CD14-positive monocyte (primary cell): ENCODE measurements at regions not wholly inside any gene's neighbourhood (a gene's known extent, or its start where the extent isn't known, plus 50 kb on each side); places are given as distances from the start of the nearest gene placed in this dataset.

ENCODE experiments used
- DNase-seq, 3 donors: peaks; one replicate each; pipeline ENCODE4 v3.0.0-alpha.2; 2011 to 2022
- H2AFZ ChIP-seq: 2 replicates; pipeline ENCODE4 v1.6.0; 2012; ENCODE audit warnings: mild to moderate bottlenecking, low read depth, low read length, inconsistent platforms; ENCODE audit not compliant: insufficient read depth, poor library complexity, severe bottlenecking
- H3K27ac ChIP-seq, 2 donors: 1 replicate in 1 of 2; 2 replicates in 1 of 2; pipeline ENCODE4 v1.5.1; 2012 to 2013; ENCODE audit warnings: low read length in 2 of 2, control low read depth in 1 of 2, inconsistent platforms in 1 of 2, low read depth in 1 of 2, mild to moderate bottlenecking in 1 of 2
- H3K27me3 ChIP-seq, 2 donors: one replicate each; pipeline versions ENCODE4 v1.6.0 to v1.6.1; 2011 to 2013; ENCODE audit warnings: low read length in 2 of 2; ENCODE audit not compliant: control insufficient read depth in 2 of 2, insufficient read depth in 2 of 2
- H3K36me3 ChIP-seq, 2 donors: replicated peaks in 1 of 2; 1 replicate in 1 of 2; 2 replicates in 1 of 2; pipeline versions ENCODE4 v1.5.1 to v1.6.1; 2012 to 2013; ENCODE audit warnings: low read length in 2 of 2, control low read depth in 1 of 2, inconsistent platforms in 1 of 2, mild to moderate bottlenecking in 1 of 2; ENCODE audit not compliant: insufficient read depth in 2 of 2, control insufficient read depth in 1 of 2
- H3K4me1 ChIP-seq, 2 donors: 1 replicate in 1 of 2; 2 replicates in 1 of 2; pipeline versions ENCODE4 v1.5.1 to v1.6.1; 2012 to 2013; ENCODE audit warnings: low read length in 2 of 2, control low read depth in 1 of 2, inconsistent platforms in 1 of 2, mild to moderate bottlenecking in 1 of 2, moderate library complexity in 1 of 2; ENCODE audit not compliant: insufficient read depth in 2 of 2, control insufficient read depth in 1 of 2
- H3K4me2 ChIP-seq: replicated peaks from 2 replicates; pipeline ENCODE3; 2012; ENCODE audit warnings: low read length, moderate library complexity, mild to moderate bottlenecking; ENCODE audit not compliant: poor library complexity, severe bottlenecking; ENCODE audit errors: extremely low read depth
- H3K4me3 ChIP-seq, 3 experiments: fragments of 200-600 bp in 1 of 3; sonication (generic) in 1 of 3; replicated peaks in 1 of 3; 1 replicate in 2 of 3; 2 replicates in 1 of 3; pipeline ENCODE4 v1.5.1; 2011 to 2013; ENCODE audit warnings: low read length in 3 of 3, mild to moderate bottlenecking in 3 of 3, control low read depth in 2 of 3, low read depth in 2 of 3, inconsistent platforms in 1 of 3, moderate library complexity in 1 of 3
- H3K79me2 ChIP-seq: 2 replicates; pipeline ENCODE4 v1.6.0; 2012; ENCODE audit warnings: mild to moderate bottlenecking, control low read depth, inconsistent platforms, low read length, moderate library complexity; ENCODE audit not compliant: insufficient read depth
- H3K9ac ChIP-seq: 2 replicates; pipeline ENCODE4 v1.6.0; 2017; ENCODE audit warnings: low read length, mild to moderate bottlenecking; ENCODE audit not compliant: insufficient read depth, poor library complexity, severe bottlenecking
- H3K9me3 ChIP-seq, 2 donors: replicated peaks in 1 of 2; 1 replicate in 1 of 2; 2 replicates in 1 of 2; pipeline versions ENCODE4 v1.5.1 to v1.6.1; 2012 to 2013; ENCODE audit warnings: low read length in 2 of 2, control low read depth in 1 of 2; ENCODE audit not compliant: control insufficient read depth in 1 of 2, insufficient read depth in 1 of 2
- H4K20me1 ChIP-seq: 2 replicates; pipeline ENCODE4 v1.6.0; 2012; ENCODE audit warnings: mild to moderate bottlenecking, low read length, control low read depth, moderate library complexity; ENCODE audit not compliant: insufficient read depth
- H3K27ac Mint-ChIP-seq, 7 donors: one replicate each; pipeline ENCODE4 v1.8.0; 2020; ENCODE audit warnings: mild to moderate bottlenecking in 7 of 7, mixed read lengths in 7 of 7, moderate library complexity in 6 of 7, inconsistent platforms in 2 of 7
- H3K27me3 Mint-ChIP-seq, 3 donors: one replicate each; pipeline ENCODE4 v1.8.0; 2021 to 2022; ENCODE audit warnings: low read depth in 3 of 3, mild to moderate bottlenecking in 3 of 3, mixed read lengths in 3 of 3, moderate library complexity in 3 of 3, inconsistent platforms in 1 of 3
- H3K36me3 Mint-ChIP-seq, 2 donors: one replicate each; pipeline ENCODE4 v1.8.0; 2020; ENCODE audit warnings: mixed read lengths in 2 of 2, inconsistent platforms in 1 of 2, mild to moderate bottlenecking in 1 of 2
- H3K4me1 Mint-ChIP-seq: one replicate; pipeline ENCODE4 v1.8.0; 2020; ENCODE audit warnings: mild to moderate bottlenecking, mixed read lengths
- H3K4me3 Mint-ChIP-seq, 2 donors: one replicate each; pipeline ENCODE4 v1.8.0; 2020; ENCODE audit warnings: mild to moderate bottlenecking in 2 of 2, mixed read lengths in 2 of 2, moderate library complexity in 1 of 2
- H3K9me3 Mint-ChIP-seq, 7 donors: one replicate each; pipeline ENCODE4 v1.8.0; 2020 to 2022; ENCODE audit warnings: mixed read lengths in 7 of 7, mild to moderate bottlenecking in 6 of 7, moderate library complexity in 6 of 7, inconsistent platforms in 2 of 7
- WGBS: methylation state at CpG from one replicate; pipeline ENCODE4 v1.1.5; 2013; ENCODE audit warnings: missing lambda C conversion rate; ENCODE audit not compliant: insufficient coverage; 5-methylcytosine and 5-hydroxymethylcytosine counted together
- intact Hi-C, 2 donors: fragments of 100-400 bp; cut with micrococcal nuclease; formaldehyde crosslinking; loops; one replicate each; pipeline versions ENCODE4 v1.15.0 to v1.15.1; 2023
- TF ChIP-seq, protein P1 (sequence below): fragments of 200-600 bp; IDR thresholded peaks from one replicate; pipeline ENCODE4 v1.8.0; 2022; ENCODE audit warnings: antibody characterized with exemption, mild to moderate bottlenecking

DNA sequence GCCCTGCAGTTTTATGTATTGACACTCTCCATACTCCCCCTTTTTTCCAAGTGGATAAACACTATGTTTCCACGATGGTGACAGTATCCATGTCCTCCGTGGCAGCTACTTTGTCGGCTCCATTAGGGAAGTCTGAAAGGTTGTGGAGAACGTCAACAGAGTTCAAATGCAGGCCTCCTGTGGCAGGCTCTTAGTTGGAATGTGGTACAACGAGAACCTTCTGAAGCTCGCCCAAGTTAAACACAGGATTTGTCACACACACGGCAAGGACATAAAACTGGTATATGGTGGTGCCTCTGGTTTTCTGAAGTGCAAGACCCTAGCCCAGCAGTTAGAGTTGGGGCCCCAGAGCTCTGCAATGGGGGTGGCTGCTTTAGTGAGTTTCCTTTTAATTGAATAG is 187.0 kb upstream of the TAB2 start:
- H3K27me3 ChIP-seq = no peaks in the 10 kb centered on the region
- Mint-ChIP-seq H3K27ac (peak overlapping the region in 4 of 7 donors; percentile 3 to 59 (median 5)), H3K36me3 (no peaks in the 10 kb centered on the region), H3K27me3 (peaks cover 0 to 4% (median 0%) of the 10 kb centered on the region in 3 donors), H3K9me3 (peaks cover 0 to 2% (median 0%) of the 10 kb centered on the region in 7 donors), H3K4me1 (peaks cover 28% of the 10 kb centered on the region), H3K4me3 (no peak overlapping the region)
- no peak overlapping the region for H3K4me3 ChIP-seq
- no peaks in the 10 kb centered on the region for H3K79me2 ChIP-seq
- TF ChIP-seq, protein P1, sequence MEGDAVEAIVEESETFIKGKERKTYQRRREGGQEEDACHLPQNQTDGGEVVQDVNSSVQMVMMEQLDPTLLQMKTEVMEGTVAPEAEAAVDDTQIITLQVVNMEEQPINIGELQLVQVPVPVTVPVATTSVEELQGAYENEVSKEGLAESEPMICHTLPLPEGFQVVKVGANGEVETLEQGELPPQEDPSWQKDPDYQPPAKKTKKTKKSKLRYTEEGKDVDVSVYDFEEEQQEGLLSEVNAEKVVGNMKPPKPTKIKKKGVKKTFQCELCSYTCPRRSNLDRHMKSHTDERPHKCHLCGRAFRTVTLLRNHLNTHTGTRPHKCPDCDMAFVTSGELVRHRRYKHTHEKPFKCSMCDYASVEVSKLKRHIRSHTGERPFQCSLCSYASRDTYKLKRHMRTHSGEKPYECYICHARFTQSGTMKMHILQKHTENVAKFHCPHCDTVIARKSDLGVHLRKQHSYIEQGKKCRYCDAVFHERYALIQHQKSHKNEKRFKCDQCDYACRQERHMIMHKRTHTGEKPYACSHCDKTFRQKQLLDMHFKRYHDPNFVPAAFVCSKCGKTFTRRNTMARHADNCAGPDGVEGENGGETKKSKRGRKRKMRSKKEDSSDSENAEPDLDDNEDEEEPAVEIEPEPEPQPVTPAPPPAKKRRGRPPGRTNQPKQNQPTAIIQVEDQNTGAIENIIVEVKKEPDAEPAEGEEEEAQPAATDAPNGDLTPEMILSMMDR = no peak
- DNase-seq = no peak
- no peak overlapping the region for H2AFZ ChIP-seq
- WGBS = 100% methylated on average over 6 of the region's 7 CpGs
- intact Hi-C loops = no loop called here
- no peaks in the 10 kb centered on the region for H3K36me3 ChIP-seq
- no peak overlapping the region for H3K4me2 ChIP-seq
- no peak overlapping the region for H3K9ac ChIP-seq
- H3K4me1 ChIP-seq = peaks cover 14 to 24% of the 10 kb centered on the region in 2 donors
- no peak overlapping the region for H3K27ac ChIP-seq
- H4K20me1 ChIP-seq = no peaks in the 10 kb centered on the region
- H3K9me3 ChIP-seq = no peaks in the 10 kb centered on the region

DNA sequence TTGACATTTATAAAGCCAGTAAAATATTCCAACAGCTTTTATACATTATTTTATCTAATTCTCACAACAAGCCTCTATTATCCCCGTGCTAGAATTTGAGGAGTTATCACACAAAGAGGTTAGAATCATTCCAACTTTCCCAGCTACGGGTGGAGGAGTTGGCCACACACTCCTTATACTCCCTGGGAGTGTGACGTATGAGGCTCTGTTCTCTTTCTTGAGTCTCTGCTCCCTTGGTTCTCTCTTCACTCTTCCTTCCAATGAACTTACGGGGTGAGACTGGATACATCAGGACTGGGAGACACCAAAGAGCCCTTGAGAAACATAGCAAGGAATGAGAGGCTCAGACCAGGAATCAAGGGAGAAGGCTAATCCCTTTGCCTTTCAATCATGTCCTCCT is 185.6 kb upstream of the TAB2 start:
- H3K4me2 ChIP-seq = no peak overlapping the region
- no peak overlapping the region for H2AFZ ChIP-seq
- H3K27ac Mint-ChIP-seq = no peak overlapping the region
- H3K36me3 ChIP-seq = no peaks in the 10 kb centered on the region
- H3K9ac ChIP-seq = no peak overlapping the region
- TF ChIP-seq, protein P1 = no peak
- H3K4me3 Mint-ChIP-seq = no peak overlapping the region
- H4K20me1 ChIP-seq = no peaks in the 10 kb centered on the region
- no CpG with 5 or more reads among the region's 4 CpGs for WGBS
- H3K9me3 Mint-ChIP-seq = peaks cover 0 to 2% (median 0%) of the 10 kb centered on the region in 7 donors
- intact Hi-C loops = loop anchor here in 1 of 2 donors (2.0 kb wide), 1 partner anchor 23 kb away; no protein-coding TSS in a partner anchor
- H3K9me3 ChIP-seq = no peaks in the 10 kb centered on the region
- H3K4me1 Mint-ChIP-seq = peaks cover 28% of the 10 kb centered on the region
- H3K27me3 Mint-ChIP-seq = peaks cover 0 to 4% (median 2%) of the 10 kb centered on the region in 3 donors
- H3K27me3 ChIP-seq = no peaks in the 10 kb centered on the region
- H3K4me3 ChIP-seq = no peak overlapping the region
- H3K27ac ChIP-seq = no peak overlapping the region
- H3K36me3 Mint-ChIP-seq = no peaks in the 10 kb centered on the region
- H3K4me1 ChIP-seq = peaks cover 14 to 24% of the 10 kb centered on the region in 2 donors
- DNase-seq = no peak
- no peaks in the 10 kb centered on the region for H3K79me2 ChIP-seq
